GM21576 (cell line): ENCODE measurements at regions not wholly inside any gene's neighbourhood (a gene's known extent, or its start where the extent isn't known, plus 50 kb on each side); places are given as distances from the start of the nearest gene placed in this dataset.
"Not testable (repeated sequence)": the region's sequence is repeated elsewhere in the genome, so short reads cannot be mapped to it uniquely, and the experiment has no call there.

Experiments
- ATAC-seq: cut with Tn5 transposase; IDR thresholded peaks from one replicate; pipeline ENCODE4 v1.9.1; 2021; ENCODE audit warnings: mild to moderate bottlenecking, moderate library complexity; ENCODE audit not compliant: unreplicated experiment

DNA sequence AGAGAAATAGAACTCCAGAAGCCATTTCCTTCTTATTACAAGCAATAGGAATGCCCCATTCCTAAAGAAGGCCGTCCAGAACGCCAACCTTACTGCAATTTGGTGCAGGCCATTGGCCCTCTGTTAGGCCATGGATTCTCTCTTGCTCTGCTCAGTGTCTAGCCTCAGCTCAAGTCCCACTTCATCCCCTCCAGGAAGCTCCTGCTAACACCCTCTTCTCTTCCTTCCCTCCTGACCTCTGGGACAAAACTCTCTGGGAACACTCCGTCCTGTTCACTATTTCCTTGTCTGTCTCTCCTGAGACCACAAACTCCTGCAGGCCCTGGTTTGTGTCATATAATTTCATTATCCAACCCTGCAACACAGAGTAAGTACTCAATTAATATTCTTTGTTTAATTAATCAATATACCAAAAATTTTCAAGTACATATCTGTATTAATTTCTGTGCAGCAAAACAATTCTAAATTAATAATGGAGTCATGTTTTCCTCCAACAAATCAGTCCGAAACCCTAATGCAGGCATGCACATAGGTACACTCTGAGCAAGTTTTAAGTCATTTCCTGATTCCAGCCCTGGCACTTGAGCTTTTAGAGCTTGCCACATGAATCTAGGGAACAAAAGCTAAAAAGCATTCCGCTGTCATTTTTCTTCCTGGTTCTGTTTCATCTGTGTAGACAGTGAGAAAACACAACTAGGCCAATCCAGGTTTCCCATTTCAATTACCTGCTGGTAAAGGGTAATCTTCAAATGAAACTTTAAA is 245.3 kb downstream of the SETD4 start:
- ATAC-seq = no peak

DNA sequence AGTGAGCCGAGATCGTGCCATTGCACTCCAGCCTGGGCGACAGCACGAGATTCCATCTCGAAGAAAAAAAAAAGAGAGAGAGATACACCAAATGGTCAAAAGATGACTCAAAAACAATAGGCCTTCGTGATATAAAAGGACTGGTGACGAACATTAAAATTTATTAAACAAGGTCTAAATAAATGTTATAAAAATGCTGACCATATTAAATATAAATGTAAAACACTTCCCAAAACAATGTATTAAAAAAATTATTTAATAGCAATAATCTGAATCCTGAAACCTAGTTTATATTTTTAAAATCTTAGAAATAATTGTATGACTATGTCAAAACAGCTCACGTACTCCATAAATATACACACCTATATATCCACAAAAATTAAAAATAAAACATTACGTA is 247.6 kb downstream of the SETD4 start:
- no peak for ATAC-seq

DNA sequence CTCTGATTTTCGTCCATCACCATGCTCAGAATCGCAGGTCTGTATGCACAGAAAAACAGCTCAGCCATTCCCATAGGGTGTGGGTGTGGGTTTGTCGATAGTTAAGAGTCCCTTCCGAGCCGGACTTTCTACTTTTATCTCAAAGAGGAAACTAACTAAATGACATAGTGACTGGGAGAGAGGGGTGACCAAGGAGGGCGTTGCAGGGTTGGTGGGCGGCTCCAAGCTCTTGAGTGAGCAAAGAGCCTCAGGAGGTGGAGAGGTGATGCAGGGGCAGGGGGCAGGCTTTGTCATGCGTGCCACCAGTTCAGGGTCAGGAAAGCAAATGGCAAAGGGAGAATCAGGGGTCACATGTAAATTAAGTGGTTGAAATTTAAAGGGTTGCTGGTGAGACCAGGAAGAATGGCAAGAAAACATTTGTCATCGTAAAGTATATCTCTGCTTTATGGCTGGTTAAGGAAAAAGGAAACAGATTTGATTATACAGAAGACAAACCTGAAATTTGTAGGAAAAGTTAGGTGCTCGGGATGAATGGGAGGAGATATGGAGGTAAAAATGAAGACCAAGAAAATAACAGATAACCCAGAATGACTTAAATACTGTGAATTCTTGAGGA is 249.0 kb downstream of the SETD4 start:
- no peak for ATAC-seq

- no peak for ATAC-seq
Measured at GRCh38 chr21:35810431-35810970, 249.8 kb downstream of the SETD4 start.

DNA sequence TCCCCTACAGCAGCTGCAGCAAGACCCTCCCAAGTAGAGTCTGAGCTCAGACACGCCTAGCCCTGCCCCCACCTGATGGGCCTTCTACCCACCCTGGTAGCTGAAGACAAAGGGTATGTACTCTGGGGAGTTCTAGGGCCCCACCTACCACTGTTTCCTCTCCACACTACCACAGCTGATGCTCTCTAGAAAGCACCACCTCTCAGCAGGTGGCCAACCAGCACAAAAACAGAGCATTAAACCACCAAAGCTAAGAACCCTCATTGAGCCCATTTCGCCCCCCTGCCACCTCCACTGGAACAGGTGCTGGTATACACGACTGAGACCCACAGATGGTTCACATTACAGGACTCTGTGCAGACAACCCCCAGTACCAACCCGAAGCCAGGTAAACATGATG is 258.9 kb downstream of the SETD4 start:
- ATAC-seq = no peak

DNA sequence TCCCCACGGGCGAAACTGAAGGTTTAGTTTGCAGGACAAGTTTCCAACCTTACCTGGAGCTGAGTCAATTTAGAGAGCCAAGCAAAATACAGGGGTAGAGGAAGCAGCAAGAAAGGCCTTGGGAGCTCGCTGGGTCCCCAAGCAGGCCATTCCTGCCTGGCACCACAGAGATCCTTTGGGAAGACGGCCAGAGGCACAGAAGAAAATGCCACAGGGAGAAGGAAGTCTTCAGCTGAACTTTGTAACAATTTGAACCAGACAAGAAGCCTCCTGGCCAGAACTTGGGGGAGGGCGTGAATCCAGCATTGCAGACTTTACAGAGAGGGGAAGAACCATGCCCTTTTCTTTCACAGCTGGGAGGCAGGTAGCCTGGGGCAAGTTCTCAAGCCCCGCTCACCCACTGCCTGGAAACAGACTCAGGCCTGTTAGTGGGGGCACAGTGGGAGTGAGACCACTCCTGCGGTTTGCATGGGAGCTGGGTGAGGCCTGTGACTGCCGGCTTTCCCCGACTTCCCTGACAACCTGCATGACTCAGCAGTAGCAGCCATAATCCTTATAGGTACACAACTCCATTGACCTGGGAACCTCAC is 259.4 kb downstream of the SETD4 start:
- not testable (repeated sequence) for ATAC-seq

DNA sequence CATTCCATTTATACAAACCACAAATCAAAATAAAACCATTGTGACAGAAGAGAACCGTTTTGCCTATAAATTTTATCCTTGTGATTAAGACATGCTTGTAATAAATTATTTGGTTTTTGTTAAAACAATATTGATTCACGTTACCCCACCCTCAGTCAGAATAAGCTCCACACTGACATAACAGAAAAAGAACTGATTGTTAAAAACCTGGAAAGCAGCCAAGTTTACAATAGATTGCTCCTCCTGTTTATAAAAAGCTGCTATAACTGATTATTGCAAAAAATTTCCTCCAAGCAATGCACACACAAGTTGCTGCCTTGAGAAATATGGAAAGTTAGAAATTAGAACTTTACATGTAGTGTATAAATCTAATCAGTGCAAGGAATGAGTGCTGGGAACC is 263.5 kb downstream of the SETD4 start:
- ATAC-seq = no peak

DNA sequence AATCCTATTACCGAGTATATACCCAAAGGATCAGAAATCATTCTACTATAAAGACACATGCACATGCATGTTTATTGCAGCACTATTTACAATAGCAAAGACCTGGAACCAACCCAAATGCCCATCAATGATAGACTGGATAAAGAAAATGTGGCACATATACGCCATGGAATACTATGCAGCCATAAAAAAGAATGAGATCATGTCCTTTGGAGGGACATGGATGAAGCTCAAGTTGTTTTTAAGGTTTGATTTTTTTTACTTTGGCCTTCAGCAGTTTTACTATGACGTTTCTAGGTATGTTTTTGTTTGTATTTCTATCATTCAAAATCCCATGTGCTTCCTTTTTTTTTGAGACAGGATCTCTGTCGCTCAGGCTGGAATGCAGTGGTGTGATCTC is 265.8 kb downstream of the SETD4 start:
- ATAC-seq = not testable (repeated sequence)

DNA sequence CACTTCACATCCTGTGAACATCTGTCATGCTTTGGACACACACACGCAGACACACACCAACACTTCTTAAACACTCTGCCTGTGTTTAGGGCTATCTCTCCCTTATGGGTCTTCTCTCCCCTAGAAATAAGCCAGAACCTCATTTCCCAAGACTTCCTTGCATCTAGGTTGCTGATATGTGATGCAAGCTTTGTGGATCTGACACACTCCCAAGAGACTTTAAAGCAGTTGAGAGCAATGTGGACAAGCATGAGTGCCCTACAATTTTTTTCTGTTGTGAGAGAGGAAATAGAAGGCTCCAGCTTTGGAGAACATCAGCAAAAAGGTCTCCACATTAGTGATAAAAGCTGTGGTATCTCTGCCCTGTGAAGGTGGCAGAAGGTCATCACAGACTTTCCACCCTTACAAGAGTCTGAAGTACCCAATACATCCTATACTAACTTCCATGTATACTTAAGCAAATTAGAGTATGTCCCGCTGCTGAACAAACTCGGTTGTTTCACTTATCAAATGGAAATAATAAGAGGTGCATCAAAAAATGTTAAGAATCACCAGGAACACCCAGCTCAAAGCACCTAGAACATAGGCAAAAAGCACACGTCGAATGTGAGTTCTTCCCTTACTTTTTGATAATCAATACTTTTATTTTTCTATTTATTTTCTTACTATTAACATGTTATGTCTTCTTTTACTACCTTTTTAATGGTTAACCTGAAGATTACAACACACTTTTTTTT is 267.6 kb downstream of the SETD4 start:
- no peak for ATAC-seq

DNA sequence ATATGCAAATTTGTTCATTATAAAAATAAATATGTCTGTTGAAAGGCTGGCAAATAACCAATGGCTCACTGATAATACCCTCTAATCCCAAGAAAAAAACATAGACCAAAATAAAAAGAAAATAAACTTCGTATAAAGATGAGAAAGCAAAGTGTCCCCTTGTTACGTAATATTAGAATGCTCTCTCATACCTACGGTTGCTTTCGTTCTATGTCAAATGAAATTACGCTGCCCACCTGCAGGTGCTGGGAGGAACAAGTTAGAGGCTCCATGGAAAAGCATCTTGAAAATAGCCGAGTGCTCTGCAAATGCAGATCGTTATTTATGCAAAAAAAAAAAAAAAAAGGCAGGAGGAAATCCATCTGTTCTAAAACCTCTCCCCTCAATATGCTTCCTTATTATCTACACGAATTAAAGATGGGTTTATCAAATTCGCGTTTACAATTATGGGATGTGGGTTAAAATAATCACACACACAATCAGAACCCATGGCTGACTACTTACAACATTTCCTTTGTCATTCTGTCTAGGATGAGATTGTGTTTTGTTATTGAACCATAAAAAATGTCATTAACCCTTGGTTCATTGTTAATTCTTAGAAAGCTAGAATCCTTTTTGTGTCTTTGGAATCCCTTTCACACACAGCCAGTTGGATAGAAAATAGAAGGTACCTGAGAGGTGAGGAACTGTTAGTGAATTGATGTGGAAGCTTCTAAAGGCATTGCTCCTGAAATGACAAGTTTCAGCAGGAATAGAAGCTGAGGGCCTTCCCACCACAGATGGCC is 268.6 kb downstream of the SETD4 start:
- no peak for ATAC-seq

- no peak for ATAC-seq
Measured at GRCh38 chr21:35783721-35784120, 276.6 kb downstream of the SETD4 start.

DNA sequence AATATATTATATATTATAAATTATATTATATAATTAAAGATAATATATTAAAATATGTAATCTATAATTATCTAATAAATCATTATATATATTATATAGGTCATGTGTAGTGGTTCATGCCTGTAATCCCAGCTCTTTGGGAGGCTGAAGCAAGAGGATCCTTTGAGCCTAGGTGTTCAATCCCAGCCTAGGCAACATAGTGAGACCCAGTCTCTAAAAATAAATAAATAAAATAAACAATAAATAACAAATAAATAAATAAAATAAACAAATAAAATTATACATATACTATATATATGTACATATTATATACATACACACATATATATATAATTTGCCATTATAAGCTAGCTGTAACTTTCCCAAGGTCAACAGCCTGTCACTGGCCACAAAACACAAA is 277.7 kb downstream of the SETD4 start:
- no peak for ATAC-seq

DNA sequence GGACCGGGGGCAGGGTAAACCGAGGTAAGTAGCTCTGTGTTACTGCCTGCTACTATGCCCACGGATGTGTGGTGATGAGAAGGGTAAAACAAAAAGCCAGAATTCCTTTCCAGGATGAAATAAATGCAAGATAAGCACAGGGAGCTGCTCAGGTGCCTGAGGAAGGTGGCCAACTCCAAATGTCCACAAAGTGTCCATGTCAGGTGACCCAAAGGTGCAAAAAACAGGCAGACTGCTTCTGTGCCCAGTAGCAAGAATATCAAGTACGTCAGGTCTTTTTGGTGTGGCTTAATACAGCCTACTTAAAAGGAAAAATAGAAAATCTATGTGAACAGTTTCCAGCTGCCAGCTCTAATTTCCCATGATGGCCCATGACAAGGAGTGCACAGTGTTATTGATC is 279.3 kb downstream of the SETD4 start:
- ATAC-seq = no peak

DNA sequence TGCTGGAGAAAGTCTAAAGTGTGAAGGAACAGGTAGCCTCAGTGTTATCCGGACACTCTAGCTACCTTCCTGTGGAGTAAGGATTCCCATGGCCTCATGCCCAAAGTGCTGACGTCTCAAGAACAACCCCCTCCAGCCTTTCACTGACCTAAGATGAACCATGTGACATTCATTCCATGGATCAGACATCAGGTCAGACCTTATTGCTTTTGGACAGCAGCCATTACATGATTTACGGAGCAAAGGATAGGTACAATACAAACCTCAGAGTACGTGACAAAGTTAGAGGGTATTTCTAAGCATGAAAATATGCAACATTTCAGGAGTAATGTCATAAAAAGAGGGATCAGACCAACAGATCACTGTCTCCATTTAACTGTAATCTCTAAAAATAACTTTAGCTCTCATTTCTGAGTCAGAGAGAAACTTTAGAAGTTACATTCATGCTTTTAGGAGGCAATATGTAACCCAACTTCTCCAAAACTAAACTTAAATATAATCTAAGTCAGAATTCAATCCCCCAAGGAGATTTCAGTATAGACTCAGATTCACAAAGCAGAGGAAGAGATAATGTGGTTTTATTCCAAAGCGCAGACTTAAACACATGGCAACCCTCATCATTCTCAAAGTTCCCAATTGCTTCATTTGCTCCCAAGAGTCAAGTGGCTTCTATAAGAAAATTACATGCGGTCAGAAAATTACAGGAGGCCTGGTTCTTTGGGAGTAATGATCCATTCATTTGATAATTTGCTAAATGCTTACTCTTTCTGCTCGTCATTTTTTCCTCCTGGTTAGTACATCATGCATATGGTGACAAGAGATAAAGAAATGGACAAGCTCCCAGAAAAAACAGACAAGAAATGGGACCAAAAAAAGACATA is 280.4 kb downstream of the SETD4 start:
- no peak for ATAC-seq

- ATAC-seq = no peak
Measured at GRCh38 chr21:35779167-35779566, 281.2 kb downstream of the SETD4 start.

- no peak for ATAC-seq
Measured at GRCh38 chr21:35777081-35777480, 283.2 kb downstream of the SETD4 start.

- ATAC-seq = no peak
Measured at GRCh38 chr21:35775778-35776544, 284.4 kb downstream of the SETD4 start.

GRCh38 chr21:35770101-35770945 is 290.0 kb downstream of the SETD4 start:
- no peak for ATAC-seq
